GM12878 (cell line): ENCODE measurements at regions not wholly inside any gene's neighbourhood (a gene's known extent, or its start where the extent isn't known, plus 50 kb on each side); places are given as distances from the start of the nearest gene placed in this dataset.

Experiments
- BHLHE40 ChIP-seq, 2 experiments: fragments of 450-650 bp in 1 of 2; IDR thresholded peaks; 2 replicates each; pipeline ENCODE4 v1.6.1; 2011 to 2017; ENCODE audit warnings: low read depth in 2 of 2, borderline replicate concordance in 1 of 2, improper control_type of control experiment in 1 of 2, low read length in 1 of 2, mild to moderate bottlenecking in 1 of 2
- CREB1 ChIP-seq: IDR thresholded peaks from 2 replicates; pipeline ENCODE4 v1.6.1; 2012; ENCODE audit warnings: low read depth, mild to moderate bottlenecking, inconsistent platforms
- EZH2 ChIP-seq: IDR thresholded peaks from 2 replicates; pipeline ENCODE4 v1.6.1; 2012; ENCODE audit warnings: low read depth, mild to moderate bottlenecking, control low read depth, inconsistent platforms, low read length, borderline replicate concordance; ENCODE audit not compliant: control insufficient read depth
- NFYB ChIP-seq: IDR thresholded peaks from 2 replicates; pipeline ENCODE4 v1.6.1; 2011; ENCODE audit warnings: low read depth, mild to moderate bottlenecking, low read length, improper control_type of control experiment, moderate library complexity; ENCODE audit not compliant: insufficient read depth
- POLR2A ChIP-seq: IDR thresholded peaks from 2 replicates; pipeline ENCODE4 v1.6.1; 2011; ENCODE audit warnings: low read depth, mild to moderate bottlenecking, low read length
- POLR2AphosphoS5 ChIP-seq: IDR thresholded peaks from 2 replicates; pipeline ENCODE4 v1.6.1; 2011; ENCODE audit warnings: mild to moderate bottlenecking, low read length, inconsistent platforms
- RBBP5 ChIP-seq: fragments of 200-600 bp; sonication (generic); conservative IDR thresholded peaks from 2 replicates; pipeline ENCODE4 v1.6.1; 2016
- SUZ12 ChIP-seq: fragments of 200-600 bp; sonication (generic); IDR thresholded peaks from one replicate; pipeline ENCODE4 v1.6.1; 2018; ENCODE audit warnings: antibody characterized with exemption, mild to moderate bottlenecking; ENCODE audit not compliant: unreplicated experiment
- TF ChIP-seq, protein P1 (sequence below): IDR thresholded peaks from 2 replicates; pipeline ENCODE4 v1.6.1; 2012; ENCODE audit warnings: low read depth, low read length, improper control_type of control experiment
- TF ChIP-seq, protein P2 (sequence below): fragments of 450-650 bp; IDR thresholded peaks from 2 replicates; pipeline ENCODE4 v1.6.1; 2018; ENCODE audit warnings: borderline replicate concordance, mild to moderate bottlenecking; ENCODE audit not compliant: partially characterized antibody

DNA sequence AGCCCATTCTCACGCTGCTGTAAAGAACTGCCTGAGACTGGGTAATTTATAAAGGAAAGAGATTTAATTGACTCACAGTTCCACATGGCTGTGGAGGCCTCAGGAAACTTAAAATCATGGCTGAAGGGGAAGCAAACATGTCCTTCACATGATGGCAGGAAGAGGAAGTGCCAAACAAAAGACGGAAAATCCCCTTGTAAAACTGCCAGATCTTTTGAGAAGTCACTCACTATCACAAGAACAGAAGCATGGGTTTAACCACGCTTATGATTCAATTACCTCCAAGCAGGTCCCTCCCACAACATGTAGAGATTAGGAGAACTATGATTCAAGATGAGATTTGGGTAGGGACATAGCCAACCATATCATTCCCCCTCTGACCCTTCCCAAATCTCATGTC is 335.5 kb downstream of the IL15 start:
- TF ChIP-seq EZH2: no peak
- no peak for TF ChIP-seq BHLHE40 (IDR thresholded peaks at IDR 0.05; ENCODE audit: borderline replicate concordance in 1 of 2, low read depth in 2 of 2, low read length in 1 of 2)
- no peak for TF ChIP-seq SUZ12
- no peak for TF ChIP-seq RBBP5
- TF ChIP-seq, protein P1, sequence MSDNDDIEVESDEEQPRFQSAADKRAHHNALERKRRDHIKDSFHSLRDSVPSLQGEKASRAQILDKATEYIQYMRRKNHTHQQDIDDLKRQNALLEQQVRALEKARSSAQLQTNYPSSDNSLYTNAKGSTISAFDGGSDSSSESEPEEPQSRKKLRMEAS: no peak
- TF ChIP-seq POLR2AphosphoS5: no peak
- no peak for TF ChIP-seq CREB1
- TF ChIP-seq, protein P2, sequence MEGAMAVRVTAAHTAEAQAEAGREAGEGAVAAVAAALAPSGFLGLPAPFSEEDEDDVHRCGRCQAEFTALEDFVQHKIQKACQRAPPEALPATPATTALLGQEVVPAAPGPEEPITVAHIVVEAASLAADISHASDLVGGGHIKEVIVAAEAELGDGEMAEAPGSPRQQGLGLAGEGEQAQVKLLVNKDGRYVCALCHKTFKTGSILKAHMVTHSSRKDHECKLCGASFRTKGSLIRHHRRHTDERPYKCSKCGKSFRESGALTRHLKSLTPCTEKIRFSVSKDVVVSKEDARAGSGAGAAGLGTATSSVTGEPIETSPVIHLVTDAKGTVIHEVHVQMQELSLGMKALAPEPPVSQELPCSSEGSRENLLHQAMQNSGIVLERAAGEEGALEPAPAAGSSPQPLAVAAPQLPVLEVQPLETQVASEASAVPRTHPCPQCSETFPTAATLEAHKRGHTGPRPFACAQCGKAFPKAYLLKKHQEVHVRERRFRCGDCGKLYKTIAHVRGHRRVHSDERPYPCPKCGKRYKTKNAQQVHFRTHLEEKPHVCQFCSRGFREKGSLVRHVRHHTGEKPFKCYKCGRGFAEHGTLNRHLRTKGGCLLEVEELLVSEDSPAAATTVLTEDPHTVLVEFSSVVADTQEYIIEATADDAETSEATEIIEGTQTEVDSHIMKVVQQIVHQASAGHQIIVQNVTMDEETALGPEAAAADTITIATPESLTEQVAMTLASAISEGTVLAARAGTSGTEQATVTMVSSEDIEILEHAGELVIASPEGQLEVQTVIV: no peak
- TF ChIP-seq POLR2A: no peak
- TF ChIP-seq NFYB: no peak
